WERI-Rb-1 (cell line): ENCODE measurements at regions not wholly inside any gene's neighbourhood (a gene's known extent, or its start where the extent isn't known, plus 50 kb on each side); places are given as distances from the start of the nearest gene placed in this dataset.
"Not testable (repeated sequence)": the region's sequence is repeated elsewhere in the genome, so short reads cannot be mapped to it uniquely, and the experiment has no call there.

Experiments used
- DNase-seq: peaks from one replicate; pipeline ENCODE4 v3.0.0-alpha.2; 2020
- H3K27ac ChIP-seq: fragments of 250-450 bp; sonication (Bioruptor Pico); 2 replicates; pipeline ENCODE4 v1.5.1; 2020; ENCODE audit warnings: mild to moderate bottlenecking, moderate library complexity
- H3K27me3 ChIP-seq: fragments of 250-450 bp; sonication (Bioruptor Pico); 2 replicates; pipeline ENCODE4 v1.5.1; 2021; ENCODE audit warnings: mild to moderate bottlenecking, low read depth, moderate library complexity; ENCODE audit not compliant: insufficient read depth, severe bottlenecking
- H3K36me3 ChIP-seq: fragments of 250-450 bp; sonication (Bioruptor Pico); 2 replicates; pipeline ENCODE4 v1.5.1; 2020; ENCODE audit warnings: mild to moderate bottlenecking, moderate library complexity
- H3K4me3 ChIP-seq: 2 replicates; pipeline ENCODE4 v1.5.1; 2011; ENCODE audit warnings: low read depth, mild to moderate bottlenecking, control low read depth, low read length
- H3K9me3 ChIP-seq: fragments of 250-450 bp; sonication (Bioruptor Pico); 2 replicates; pipeline ENCODE4 v1.5.1; 2021; ENCODE audit warnings: mild to moderate bottlenecking, moderate library complexity; ENCODE audit not compliant: severe bottlenecking
- CTCF ChIP-seq: IDR thresholded peaks from 2 replicates; pipeline ENCODE4 v1.5.1; 2011; ENCODE audit warnings: low read depth, mild to moderate bottlenecking, control low read depth, inconsistent platforms, low read length

DNA sequence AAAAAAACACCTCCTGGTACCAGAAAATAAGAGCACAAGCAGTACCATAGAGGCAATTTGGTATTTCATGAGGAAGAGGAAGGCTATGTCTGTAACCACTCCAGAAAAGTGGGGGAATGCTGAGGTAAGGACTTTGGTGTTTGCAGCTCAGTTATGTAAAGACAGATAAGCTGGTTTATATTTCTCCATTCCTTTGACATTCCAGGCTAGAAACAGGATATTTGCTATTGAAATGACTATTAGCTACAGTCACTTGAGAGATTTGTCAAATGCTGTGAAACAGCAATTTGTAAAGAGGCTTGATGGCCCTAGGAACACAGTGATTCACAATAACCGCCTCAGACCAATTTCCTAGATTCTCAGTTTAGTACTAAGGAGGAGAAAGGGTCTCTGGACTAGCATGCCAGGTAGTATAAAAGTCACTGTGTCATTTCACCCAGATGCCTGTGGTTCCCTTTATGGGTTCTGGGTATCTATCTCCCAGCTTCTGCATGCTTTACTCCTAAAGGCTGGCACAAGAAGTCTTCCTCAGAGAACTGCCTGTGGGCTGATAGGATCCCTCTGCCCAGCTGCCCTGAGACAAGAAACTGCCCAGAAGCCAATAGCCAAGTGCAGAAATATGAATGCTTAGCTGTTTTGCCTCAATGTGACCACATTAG lies 80.5 kb downstream of the VCAM1 start:
- Histone ChIP-seq H3K4me3 (no peak overlapping the region), H3K9me3 (peaks cover 4% of the 10 kb centered on the region), H3K27ac (no peak overlapping the region), H3K27me3 (no peaks in the 10 kb centered on the region), H3K36me3 (no peaks in the 10 kb centered on the region)
- no peak for DNase-seq
- TF ChIP-seq CTCF = no peak

DNA sequence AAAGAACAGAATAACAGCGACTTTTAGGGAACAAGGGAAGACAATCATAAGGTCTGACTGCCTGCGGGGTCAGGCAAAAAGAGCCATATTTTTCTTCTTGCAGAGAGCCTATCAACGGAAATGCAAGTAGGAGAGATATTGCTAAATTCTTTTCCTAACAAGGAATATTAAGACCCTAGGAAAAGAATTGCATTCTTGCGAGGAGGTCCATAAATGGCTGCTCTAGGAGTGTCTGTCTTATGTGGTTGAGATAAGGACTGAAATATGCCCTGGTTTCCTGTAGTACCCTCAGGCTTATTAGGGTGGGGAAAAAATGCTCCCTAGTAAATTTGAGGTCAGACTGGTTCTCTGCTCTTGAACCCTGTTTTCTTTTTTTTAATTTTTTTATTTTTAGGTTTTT lies 81.7 kb downstream of the VCAM1 start:
- H3K27ac ChIP-seq, DNase-seq, H3K27me3 ChIP-seq, H3K9me3 ChIP-seq, H3K36me3 ChIP-seq, H3K4me3 ChIP-seq: not testable (repeated sequence)

DNA sequence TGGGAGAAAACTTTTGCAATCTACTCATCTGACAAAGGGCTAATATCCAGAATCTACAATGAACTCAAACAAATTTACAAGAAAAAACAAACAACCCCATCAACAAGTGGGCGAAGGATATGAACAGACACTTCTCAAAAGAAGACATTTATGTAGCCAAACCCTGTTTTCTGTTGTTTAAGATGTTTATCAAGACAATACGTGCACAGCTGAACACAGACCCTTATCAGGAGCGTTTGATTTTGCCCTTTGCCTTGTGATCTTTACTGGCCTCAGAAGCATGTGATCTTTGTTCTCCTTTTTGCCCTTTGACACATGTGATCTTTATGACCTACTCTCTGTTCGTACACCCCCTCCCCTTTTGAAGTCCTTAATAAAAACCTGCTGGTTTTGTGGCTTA lies 83.7 kb downstream of the VCAM1 start:
- H3K36me3 ChIP-seq, H3K4me3 ChIP-seq, DNase-seq, H3K27ac ChIP-seq, H3K27me3 ChIP-seq, H3K9me3 ChIP-seq: not testable (repeated sequence)

GRCh38 chr1:100806601-100807000 lies 87.1 kb downstream of the VCAM1 start:
- Histone ChIP-seq H3K27ac (no peak overlapping the region), H3K27me3 (no peaks in the 10 kb centered on the region), H3K4me3 (no peak overlapping the region), H3K9me3 (no peaks in the 10 kb centered on the region), H3K36me3 (no peaks in the 10 kb centered on the region)
- DNase-seq = no peak
- no peak for TF ChIP-seq CTCF

DNA sequence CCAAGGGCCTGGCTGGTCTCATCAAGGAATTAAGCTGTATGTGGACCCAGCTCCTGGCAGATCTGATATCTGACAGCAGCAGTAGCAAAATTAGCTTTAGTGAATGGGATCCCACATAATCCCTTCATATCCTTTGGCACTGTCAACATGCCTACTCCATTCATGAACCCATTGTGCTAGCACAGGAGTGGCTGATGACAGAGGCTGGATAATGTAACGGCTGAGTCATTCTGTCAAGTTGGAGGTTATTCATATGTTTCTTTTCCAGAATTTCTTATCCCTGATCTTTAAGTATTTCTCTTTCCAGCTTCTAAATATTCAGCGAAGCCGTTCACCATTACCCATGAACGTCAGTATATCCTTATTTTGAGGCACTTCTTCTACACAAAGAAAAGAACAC lies 84.3 kb downstream of the EXTL2 start:
- no peak for DNase-seq
- Histone ChIP-seq H3K36me3 (no peaks in the 10 kb centered on the region), H3K27me3 (no peaks in the 10 kb centered on the region), H3K4me3 (no peak overlapping the region), H3K27ac (no peak overlapping the region), H3K9me3 (no peaks in the 10 kb centered on the region)
- no peak for TF ChIP-seq CTCF

- Histone ChIP-seq H3K27ac (no peak overlapping the region), H3K36me3 (no peaks in the 10 kb centered on the region), H3K27me3 (no peaks in the 10 kb centered on the region), H3K9me3 (no peaks in the 10 kb centered on the region), H3K4me3 (no peak overlapping the region)
- no peak for TF ChIP-seq CTCF
- DNase-seq = no peak
Observed at GRCh38 chr1:100811808-100812207, 82.8 kb downstream of the EXTL2 start.

GRCh38 chr1:100814938-100815337 lies 79.7 kb downstream of the EXTL2 start:
- not testable (repeated sequence) for H3K36me3 ChIP-seq, H3K27ac ChIP-seq, H3K27me3 ChIP-seq, H3K4me3 ChIP-seq, DNase-seq, H3K9me3 ChIP-seq
